GM19438 (cell line): ENCODE measurements at regions not wholly inside any gene's neighbourhood (a gene's known extent, or its start where the extent isn't known, plus 50 kb on each side); places are given as distances from the start of the nearest gene placed in this dataset.

Source experiments
- ATAC-seq: cut with Tn5 transposase; IDR thresholded peaks from one replicate; pipeline ENCODE4 v1.9.1; 2021; ENCODE audit warnings: low read depth; ENCODE audit not compliant: unreplicated experiment

DNA sequence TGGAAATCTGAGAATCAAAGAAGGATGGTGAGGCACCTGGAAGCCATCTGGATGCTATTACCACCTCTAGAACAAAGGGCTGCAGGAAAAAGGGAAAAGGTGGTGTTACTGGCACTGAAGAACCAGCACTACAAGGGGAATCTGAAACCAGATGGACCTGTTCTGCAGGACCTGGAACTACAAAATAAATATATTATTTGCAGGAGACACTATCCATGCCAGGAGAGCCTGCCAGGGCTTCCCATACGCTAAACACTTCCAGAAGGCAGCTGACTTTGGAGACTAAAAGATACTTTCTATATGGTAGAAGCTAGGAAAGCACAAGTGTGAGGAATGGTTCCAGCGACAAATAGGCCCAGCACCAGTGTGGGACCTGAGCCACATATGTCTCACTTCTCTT is 83.4 kb upstream of the POU1F1 start:
- ATAC-seq: no peak

DNA sequence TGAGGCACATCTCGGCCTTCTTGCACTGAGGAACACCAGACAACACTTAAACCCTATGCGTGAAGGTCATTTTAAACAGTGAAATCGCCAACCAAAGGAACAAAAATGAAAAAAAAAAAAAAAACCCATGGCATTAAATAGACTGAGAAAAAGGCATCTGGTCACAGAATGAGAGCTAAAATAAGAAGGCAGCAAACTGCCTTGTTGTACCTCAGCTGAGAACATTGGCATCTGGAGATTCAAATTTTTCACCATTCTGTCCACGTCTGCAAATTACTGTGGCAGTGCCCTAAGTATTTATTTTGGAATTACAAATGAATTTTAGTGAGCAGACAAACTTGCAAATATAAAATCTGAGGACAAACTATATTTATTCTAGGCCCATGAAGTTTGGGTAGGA is 82.6 kb upstream of the POU1F1 start:
- no peak for ATAC-seq

DNA sequence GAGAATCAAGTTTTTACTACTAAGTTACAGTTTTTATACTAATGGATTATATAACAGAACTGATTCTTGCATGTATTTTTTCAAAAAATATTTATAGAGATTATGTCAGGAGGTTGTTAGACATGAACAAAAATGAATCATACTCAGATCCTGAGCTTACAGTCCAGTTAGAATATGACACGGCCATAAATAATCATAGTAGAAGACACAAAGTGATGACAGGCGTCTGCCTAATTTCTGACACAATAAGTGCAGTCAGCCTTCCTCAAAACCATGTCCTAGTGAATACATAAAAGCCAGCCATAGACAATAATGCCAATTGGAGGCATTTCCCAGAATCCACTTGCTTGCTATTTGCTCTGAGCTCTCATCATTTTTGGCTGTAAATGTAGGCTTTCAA is 81.7 kb upstream of the POU1F1 start:
- ATAC-seq: no peak

DNA sequence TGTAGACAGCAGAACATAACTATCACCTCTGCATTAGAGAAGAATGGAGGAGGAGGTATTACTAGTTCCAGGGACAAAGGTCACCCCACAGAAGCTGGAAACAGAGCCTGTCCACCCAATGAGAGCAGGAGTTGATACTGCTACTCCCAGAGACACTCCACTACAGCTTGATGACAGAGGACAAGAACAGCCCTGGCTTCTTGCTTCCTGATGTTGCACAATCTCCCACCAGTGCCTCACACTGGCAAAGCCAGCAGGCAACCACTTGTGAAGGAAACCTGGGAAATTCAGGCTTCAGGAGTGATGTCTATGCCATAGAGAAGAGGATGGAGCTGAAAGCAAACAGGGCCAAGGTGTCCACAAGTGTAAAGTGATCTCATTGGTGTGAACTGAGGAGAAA is 78.0 kb upstream of the POU1F1 start:
- ATAC-seq: no peak

DNA sequence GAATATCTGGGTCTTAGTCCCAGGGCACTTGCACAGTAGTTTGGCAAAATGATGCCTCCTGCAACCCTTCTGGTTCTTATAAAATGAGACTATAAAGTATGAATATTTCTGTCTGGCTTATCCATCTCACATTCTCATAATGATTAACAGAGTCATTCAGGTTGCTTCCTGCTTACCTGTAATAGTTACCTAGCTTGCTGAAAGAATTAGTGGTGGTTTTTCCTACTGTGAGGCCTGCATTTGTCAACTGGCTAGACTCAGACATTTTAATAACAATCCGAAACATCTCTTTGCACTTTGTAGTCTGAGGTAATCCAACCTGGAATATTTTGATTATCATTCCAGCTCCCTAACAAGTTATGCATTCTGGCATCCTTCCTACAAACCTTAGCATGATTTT is 75.6 kb upstream of the POU1F1 start:
- ATAC-seq: no peak

DNA sequence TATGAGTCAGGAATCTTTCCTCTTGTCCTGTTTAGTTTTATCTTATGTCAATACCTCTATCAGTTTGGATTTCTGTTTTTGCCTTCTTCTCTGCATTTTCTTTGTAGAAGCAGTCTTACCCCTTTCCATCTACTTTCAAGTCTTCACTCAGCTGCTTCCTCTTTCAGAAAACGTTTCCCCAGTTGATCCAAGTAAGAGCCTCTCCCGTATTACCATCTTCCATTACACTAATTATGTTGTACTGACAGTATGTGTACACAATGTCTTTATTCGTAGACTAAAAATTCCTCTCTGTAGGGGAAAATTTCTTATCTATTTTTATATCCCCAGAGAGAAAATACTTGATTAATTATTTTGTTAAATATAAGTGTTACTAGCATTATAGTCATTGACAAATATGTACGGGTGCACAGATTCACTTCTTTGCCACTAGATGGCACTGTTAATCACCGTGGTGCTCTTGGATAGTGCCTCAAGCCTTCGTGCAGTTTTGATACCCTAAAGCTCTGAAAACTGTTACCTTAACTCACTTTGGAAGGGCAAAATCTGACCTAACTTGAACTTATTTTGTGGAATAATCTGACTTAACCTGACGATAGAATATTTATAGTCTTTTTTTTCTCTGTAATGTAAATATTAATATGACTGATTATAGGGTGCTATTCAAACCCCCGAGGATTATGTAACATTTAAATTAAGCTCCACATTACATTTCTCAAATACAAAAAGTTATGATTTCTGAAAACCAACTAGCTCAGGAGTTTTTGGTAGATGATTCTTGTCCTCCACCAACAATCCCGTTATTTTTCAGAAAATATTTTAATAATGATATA is 74.2 kb upstream of the POU1F1 start:
- peak; percentile 97 for ATAC-seq

DNA sequence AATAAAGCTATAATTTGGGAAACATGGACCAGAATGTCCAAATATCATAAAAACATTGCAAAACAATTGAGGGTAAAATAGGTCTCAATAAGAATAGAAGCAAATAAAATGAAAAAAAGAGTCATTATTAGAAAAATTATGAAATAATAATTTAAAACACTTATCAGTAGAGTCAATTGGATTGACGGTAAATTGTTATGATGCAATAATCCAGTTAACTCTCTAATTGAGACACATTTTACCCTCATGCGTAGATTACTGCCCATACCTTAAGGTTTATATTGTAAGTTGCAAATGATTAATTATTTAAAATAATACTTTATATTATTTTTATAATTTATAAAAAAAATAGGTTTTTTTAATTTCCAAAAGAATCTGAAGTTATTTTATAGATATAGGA is 73.4 kb upstream of the POU1F1 start:
- no peak for ATAC-seq

DNA sequence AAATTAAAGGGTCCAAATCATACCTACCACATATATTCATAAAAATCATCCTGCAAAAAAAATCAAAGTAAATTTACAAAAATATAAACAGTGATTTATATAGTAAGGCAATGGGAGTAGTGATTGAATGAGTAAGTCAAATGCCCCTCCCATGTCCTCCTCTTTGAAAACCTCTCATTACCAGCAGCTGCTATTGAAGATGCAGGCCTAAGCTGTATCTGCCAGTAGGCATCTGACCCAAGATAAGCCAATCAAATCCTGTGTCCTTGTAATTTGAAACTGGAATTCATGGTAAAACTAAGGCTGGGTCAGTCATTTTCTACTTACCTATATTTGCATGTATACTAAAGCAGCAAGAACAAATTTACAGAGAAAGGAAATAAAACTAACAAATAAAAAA is 60.4 kb upstream of the POU1F1 start:
- ATAC-seq: no peak

DNA sequence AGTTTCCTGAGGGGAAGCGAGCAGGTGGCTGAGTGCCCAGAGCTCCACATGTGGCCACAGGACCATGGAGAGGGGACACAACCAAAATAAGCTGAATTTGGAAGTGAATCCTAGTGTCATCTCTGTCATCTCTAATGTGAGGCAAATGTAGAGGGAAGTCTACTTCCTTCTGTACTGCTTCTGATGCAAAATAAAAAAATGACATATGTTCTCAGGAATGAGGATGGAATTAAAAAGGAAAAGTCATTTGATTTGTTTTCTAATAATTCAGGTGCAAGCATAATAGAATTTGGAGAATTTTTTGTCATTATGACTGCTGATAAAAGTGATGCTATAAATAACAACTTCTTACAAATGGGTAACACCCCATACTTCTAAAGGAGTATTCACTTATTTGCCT is 59.5 kb upstream of the POU1F1 start:
- no peak for ATAC-seq

DNA sequence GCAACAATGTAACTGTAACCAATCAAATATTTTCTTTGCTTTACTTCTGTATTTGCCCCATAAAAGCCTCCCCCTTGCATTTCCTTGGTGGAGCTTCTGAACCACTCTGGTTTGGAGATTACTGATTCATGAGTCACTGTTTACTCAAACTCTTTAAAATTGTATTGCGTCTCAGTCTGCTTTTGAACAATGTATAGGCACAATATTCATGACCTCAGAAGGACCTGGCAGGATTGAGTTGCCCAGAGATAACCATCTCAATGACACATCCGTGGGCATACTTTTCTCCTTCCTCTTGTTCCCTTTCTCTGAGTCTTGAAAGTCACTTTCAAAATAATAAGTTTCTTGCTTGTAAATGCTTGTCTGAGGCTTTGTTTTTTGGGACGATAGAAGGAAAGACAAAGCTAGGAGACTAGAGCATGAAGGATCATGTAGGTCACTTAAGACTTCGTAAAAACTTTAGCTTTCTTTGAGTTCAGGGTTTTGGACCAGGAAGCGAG is 57.1 kb upstream of the POU1F1 start:
- ATAC-seq: no peak

DNA sequence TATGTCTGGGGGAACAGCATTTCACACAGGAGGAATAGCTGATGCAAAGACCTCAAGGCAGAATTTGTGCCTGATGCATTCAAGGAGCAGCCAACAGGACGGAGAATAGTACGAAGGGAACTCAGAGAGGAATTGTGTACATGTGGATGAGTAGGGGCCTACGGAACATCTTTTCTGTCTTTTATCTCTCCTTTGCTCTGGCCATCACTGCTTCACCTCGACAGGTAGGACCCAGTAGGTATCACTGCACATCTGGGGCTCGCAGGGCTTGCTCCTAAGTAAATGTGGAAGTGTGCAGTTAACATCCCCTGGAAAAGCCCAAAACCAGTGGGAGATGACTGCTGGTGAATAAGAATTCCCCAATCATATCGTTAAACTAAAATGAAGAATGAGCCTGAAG is 56.4 kb upstream of the POU1F1 start:
- ATAC-seq: no peak

DNA sequence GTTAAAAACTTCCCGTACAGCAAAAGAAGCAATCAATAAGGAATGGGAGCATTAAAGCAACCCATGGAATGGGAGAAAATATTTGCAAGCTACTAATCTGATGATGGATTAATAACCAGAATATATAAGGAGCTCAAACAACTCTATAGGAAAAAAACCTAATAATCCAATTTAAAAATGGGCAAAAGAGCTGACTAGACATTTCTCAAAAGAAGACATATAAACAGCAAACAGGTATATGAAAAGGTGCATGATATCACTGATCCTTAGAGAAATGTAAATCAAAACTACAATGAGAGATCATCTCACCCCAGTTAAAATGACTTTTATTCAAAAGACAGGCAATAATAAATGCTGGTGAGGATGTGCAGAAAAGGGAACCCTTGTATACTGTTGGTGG is 52.7 kb upstream of the POU1F1 start:
- no peak for ATAC-seq
